Stimulated activated CD8-positive, alpha-beta memory T cell treated with anti-CD3 and anti-CD28 coated beads, Interleukin-4, amount 100 ng/mL, for 1 hour (primary cell): ENCODE measurements at regions not wholly inside any gene's neighbourhood (a gene's known extent, or its start where the extent isn't known, plus 50 kb on each side); places are given as distances from the start of the nearest gene placed in this dataset.
A peak's percentile ranks its signal among the peaks of the same experiment; 100 is the strongest.

ENCODE experiments used
- DNase-seq, 2 donors: peaks; one replicate each; pipeline ENCODE4 v3.0.0-alpha.2; 2020; ENCODE audit warnings: low read depth in 2 of 2, low spot score in 1 of 2

GRCh38 chr7:72524037-72524436 lies 111.9 kb upstream of the CALN1 start:
- DNase-seq = no peak

- DNase-seq = no peak
These were observed 92.0 kb upstream of the CALN1 start for GRCh38 chr7:72504061-72504706.

- no peak for DNase-seq
These were observed 91.5 kb upstream of the CALN1 start for GRCh38 chr7:72503644-72504043.

- DNase-seq = no peak
These were observed 82.7 kb upstream of the CALN1 start for GRCh38 chr7:72494807-72495206.

- DNase-seq = peak; percentile 0 to 10
These were observed 81.9 kb upstream of the CALN1 start for GRCh38 chr7:72493850-72494661.

- no peak for DNase-seq
These were observed 80.4 kb upstream of the CALN1 start for GRCh38 chr7:72492461-72493065.

GRCh38 chr7:72490301-72490700 lies 78.2 kb upstream of the CALN1 start:
- no peak for DNase-seq

GRCh38 chr7:72481934-72482333 lies 69.8 kb upstream of the CALN1 start:
- no peak for DNase-seq

- no peak for DNase-seq
These were observed 64.6 kb upstream of the CALN1 start for GRCh38 chr7:72476608-72477305.

- DNase-seq = no peak
These were observed 55.1 kb upstream of the CALN1 start for GRCh38 chr7:72467237-72467636.

- no peak for DNase-seq
These were observed 54.7 kb upstream of the CALN1 start for GRCh38 chr7:72466797-72467196.

GRCh38 chr7:72465521-72465920 lies 53.4 kb upstream of the CALN1 start:
- DNase-seq = no peak

- no peak for DNase-seq
These were observed 50.2 kb upstream of the CALN1 start for GRCh38 chr7:72462311-72462710.
